ENCODE measurements at regions not wholly inside any gene's neighbourhood (a gene's known extent, or its start where the extent isn't known, plus 50 kb on each side); places are given as distances from the start of the nearest gene placed in this dataset.

DNA sequence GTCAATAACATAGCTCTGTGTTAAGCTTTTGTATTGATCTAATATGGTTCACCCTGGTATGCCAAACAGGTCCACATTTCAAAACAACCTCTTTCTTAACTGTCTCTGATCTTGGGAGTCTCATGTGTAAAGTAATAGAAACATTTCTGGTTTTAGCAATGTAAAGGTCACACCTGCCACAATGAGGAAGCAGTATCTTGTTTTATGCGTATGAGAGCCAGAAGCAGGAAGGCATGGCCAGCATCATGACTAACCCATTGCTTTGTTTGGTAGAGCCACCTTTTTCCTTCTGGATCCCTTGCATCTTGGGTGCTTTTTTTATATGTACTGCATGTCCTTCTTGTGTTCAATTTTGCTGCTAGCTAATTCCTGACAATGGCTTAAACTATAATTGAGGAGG is 411.3 kb upstream of the SEMA3C start:
- H3K36me3 Mint-ChIP-seq (ENCODE audit: low read depth): no peaks in the 10 kb centered on the region
- no peaks in the 10 kb centered on the region for H3K27me3 Mint-ChIP-seq (ENCODE audit: insufficient read depth)
- intact Hi-C loops (cut with micrococcal nuclease): no loop called here
- DNase-seq (ENCODE audit: low spot score): no peak
- H3K4me1 Mint-ChIP-seq (ENCODE audit: low read depth): no peaks in the 10 kb centered on the region
- H3K4me3 Mint-ChIP-seq: no peak overlapping the region
- no peaks in the 10 kb centered on the region for H3K9me3 Mint-ChIP-seq
- H3K27ac Mint-ChIP-seq: no peak overlapping the region

DNA sequence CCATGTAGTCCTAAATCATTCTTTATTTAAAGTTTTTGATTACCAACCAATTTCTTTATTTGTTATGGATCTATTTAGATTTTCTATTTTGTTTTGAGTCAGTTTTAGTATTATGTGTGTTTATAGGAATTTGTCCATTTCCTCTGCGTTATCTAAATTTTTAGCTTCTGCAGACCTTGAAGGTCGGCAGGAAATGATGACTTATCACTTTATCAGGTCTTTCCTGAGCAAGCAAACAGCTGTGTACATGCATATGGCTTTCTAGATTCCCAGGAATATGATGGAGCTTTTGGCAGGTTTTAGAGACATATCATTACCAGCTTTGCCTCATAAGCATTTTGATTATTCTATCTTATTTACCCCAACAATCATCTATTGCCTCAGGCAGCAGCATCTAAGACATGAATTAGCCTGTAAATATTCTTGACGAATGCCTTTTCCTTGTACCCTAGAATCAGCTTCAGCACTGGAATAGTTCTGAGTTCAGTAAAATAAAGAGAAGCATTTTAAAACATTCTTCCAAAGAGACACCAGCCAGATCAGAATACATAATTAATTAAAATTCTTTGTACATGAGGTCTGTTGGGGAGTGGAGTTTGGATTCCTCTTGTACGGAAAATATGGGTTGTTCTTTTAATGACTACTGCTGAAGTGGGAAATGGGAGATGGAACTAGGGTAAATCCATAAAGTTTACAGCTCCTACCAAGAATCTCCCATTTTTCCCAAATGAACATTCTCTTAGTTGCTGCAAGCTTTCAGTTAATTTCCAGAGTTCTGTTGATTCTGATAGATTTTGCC is 408.8 kb upstream of the SEMA3C start:
- Mint-ChIP-seq H3K9me3 (no peaks in the 10 kb centered on the region), H3K4me1 (ENCODE audit: low read depth) (no peaks in the 10 kb centered on the region), H3K4me3 (no peak overlapping the region), H3K36me3 (ENCODE audit: low read depth) (no peaks in the 10 kb centered on the region), H3K27ac (no peak overlapping the region), H3K27me3 (ENCODE audit: insufficient read depth) (no peaks in the 10 kb centered on the region)
- intact Hi-C loops (cut with micrococcal nuclease): no loop called here
- no peak for DNase-seq (ENCODE audit: low spot score)

DNA sequence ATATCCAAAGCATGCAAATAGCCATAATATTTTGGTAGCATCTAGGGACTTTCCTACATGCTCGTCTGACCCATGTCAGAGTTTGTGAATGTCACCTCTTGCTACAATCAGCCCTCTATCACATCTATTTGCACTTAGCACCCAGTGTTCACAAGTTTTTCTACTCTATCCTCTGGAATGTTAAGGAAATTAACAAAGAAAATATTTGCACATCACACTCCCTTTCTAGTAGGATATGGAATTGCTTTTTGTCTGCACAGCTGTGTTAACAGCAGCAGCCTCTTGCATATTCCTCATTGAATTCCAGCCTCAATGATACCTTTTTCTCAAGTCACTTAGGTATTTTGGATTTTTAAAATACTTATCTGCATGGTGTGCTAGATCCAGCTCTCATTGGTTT is 403.1 kb upstream of the SEMA3C start:
- Mint-ChIP-seq H3K36me3 (ENCODE audit: low read depth) (no peaks in the 10 kb centered on the region), H3K27ac (no peak overlapping the region), H3K4me3 (no peak overlapping the region), H3K27me3 (ENCODE audit: insufficient read depth) (no peaks in the 10 kb centered on the region), H3K4me1 (ENCODE audit: low read depth) (no peaks in the 10 kb centered on the region), H3K9me3 (no peaks in the 10 kb centered on the region)
- intact Hi-C loops (cut with micrococcal nuclease): no loop called here
- no peak for DNase-seq (ENCODE audit: low spot score)

DNA sequence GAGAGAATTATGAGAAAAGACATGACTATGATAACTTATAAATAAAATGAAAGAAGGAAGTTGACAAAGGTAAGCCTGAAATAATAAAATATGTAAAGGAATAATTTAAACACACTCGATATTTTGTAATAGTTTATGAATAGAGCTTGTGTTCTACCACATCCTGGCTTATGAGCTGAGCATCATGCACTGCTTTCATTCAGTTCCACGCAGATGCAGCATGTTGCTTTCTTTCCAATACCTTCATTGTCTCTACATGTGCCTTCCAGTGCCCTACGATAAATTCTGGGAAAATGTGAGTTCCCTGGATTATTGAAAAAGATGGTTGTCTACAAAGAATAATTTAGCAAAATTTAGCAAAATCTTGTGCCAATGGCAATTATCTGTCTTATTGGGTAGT is 398.9 kb upstream of the SEMA3C start:
- no peak for DNase-seq (ENCODE audit: low spot score)
- H3K27me3 Mint-ChIP-seq (ENCODE audit: insufficient read depth): no peaks in the 10 kb centered on the region
- H3K4me3 Mint-ChIP-seq: no peak overlapping the region
- H3K9me3 Mint-ChIP-seq: no peaks in the 10 kb centered on the region
- no peaks in the 10 kb centered on the region for H3K36me3 Mint-ChIP-seq (ENCODE audit: low read depth)
- H3K27ac Mint-ChIP-seq: no peak overlapping the region
- no peaks in the 10 kb centered on the region for H3K4me1 Mint-ChIP-seq (ENCODE audit: low read depth)
- intact Hi-C loops (cut with micrococcal nuclease): no loop called here

DNA sequence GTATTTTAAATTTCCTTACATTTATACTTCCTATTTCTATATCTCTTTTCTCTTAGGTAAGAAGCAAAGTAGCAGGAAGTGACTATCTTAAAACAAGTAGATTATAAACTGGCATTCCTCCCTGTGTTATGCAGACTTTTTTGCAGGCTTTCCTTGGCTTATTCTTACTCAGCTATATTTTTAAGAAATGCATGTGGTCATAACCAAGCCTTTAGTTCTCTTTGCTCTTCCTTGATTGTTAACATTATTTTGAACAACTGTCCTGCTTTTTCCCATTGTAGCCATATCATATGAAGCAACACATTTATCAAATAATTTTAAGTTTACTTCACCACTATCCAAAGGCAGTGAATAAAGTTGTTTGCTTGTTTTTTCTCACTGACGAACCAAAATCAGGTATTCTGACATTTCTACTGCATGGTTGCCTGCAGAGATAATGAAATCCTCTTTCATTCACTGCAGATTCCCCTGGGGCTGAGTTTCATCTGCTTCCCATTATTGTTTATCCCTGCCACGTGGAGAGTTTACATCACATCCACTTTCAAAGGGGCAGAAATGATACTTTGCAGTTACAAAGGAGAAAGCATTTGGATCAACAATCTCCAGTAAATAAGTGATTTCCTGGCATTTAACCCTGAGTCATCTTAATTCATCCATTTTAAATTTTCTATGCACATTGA is 389.9 kb upstream of the SEMA3C start:
- no peaks in the 10 kb centered on the region for H3K36me3 Mint-ChIP-seq (ENCODE audit: low read depth)
- no peaks in the 10 kb centered on the region for H3K9me3 Mint-ChIP-seq
- intact Hi-C loops (cut with micrococcal nuclease): no loop called here
- H3K4me1 Mint-ChIP-seq (ENCODE audit: low read depth): no peaks in the 10 kb centered on the region
- H3K4me3 Mint-ChIP-seq: no peak overlapping the region
- H3K27me3 Mint-ChIP-seq (ENCODE audit: insufficient read depth): no peaks in the 10 kb centered on the region
- H3K27ac Mint-ChIP-seq: no peak overlapping the region
- no peak for DNase-seq (ENCODE audit: low spot score)

DNA sequence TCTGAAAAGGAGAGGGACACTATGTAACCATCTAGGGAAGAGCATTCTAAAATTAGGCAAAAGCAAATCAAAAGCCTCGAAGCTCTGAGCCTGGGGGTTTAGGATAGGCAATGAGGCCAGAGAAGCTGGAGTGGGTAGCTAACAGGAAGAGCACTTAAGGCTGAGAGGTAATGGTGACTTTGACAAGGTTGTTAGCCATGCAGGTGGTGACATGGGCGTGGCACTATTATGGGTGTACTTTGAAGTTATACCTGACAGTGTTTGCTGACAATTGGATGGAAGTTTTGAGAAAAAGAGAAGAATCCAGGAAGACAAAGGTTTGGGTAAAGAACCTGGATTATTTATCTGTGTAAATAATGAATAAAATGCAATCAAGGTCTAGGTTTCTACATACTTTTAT is 383.0 kb upstream of the SEMA3C start:
- Mint-ChIP-seq H3K9me3 (no peaks in the 10 kb centered on the region), H3K4me3 (no peak overlapping the region), H3K27me3 (ENCODE audit: insufficient read depth) (no peaks in the 10 kb centered on the region), H3K27ac (no peak overlapping the region), H3K4me1 (ENCODE audit: low read depth) (no peaks in the 10 kb centered on the region), H3K36me3 (ENCODE audit: low read depth) (no peaks in the 10 kb centered on the region)
- no peak for DNase-seq (ENCODE audit: low spot score)
- intact Hi-C loops (cut with micrococcal nuclease): no loop called here

DNA sequence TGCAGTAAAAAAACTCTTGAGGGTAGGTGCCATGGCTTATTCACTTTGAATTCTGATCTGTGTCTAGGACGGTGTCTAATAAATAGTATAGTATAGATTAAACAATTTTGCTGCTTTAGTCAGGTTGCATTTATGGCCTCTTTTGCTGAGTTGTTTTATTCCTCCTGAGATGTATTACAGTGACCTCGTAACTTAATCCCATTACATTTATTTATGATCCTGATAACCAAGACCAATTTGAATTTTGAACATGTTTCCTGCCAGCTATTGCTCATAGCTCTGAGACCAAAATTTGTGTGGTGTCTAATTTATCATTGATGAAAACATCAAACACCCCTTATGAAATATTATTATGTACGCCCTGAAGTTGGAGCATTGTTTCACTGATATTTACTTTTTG is 381.9 kb upstream of the SEMA3C start:
- H3K36me3 Mint-ChIP-seq (ENCODE audit: low read depth): no peaks in the 10 kb centered on the region
- no peaks in the 10 kb centered on the region for H3K4me1 Mint-ChIP-seq (ENCODE audit: low read depth)
- no peak overlapping the region for H3K4me3 Mint-ChIP-seq
- no peak overlapping the region for H3K27ac Mint-ChIP-seq
- intact Hi-C loops (cut with micrococcal nuclease): no loop called here
- H3K27me3 Mint-ChIP-seq (ENCODE audit: insufficient read depth): no peaks in the 10 kb centered on the region
- DNase-seq (ENCODE audit: low spot score): no peak
- H3K9me3 Mint-ChIP-seq: no peaks in the 10 kb centered on the region

DNA sequence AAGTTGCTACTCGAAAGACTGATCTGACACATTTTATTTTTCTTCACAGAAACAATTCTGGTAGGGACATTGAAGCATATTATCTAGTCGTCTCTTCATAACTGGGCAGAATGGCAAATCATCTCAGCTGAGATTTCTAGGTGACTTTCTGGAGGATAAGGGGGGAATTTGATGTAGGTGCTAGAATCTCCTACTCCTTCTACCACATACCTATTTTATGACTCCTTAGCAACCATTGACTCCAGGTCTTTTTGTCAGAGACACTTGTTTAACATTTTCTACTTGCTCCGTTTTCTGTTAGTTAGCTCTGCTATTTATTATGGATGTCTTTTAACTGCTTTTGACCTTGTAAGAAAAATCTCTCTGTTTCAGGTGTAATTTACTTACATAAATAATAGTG is 380.9 kb upstream of the SEMA3C start:
- intact Hi-C loops (cut with micrococcal nuclease): no loop called here
- Mint-ChIP-seq H3K27me3 (ENCODE audit: insufficient read depth) (no peaks in the 10 kb centered on the region), H3K27ac (no peak overlapping the region), H3K4me3 (no peak overlapping the region), H3K9me3 (no peaks in the 10 kb centered on the region), H3K36me3 (ENCODE audit: low read depth) (no peaks in the 10 kb centered on the region), H3K4me1 (ENCODE audit: low read depth) (no peaks in the 10 kb centered on the region)
- no peak for DNase-seq (ENCODE audit: low spot score)

DNA sequence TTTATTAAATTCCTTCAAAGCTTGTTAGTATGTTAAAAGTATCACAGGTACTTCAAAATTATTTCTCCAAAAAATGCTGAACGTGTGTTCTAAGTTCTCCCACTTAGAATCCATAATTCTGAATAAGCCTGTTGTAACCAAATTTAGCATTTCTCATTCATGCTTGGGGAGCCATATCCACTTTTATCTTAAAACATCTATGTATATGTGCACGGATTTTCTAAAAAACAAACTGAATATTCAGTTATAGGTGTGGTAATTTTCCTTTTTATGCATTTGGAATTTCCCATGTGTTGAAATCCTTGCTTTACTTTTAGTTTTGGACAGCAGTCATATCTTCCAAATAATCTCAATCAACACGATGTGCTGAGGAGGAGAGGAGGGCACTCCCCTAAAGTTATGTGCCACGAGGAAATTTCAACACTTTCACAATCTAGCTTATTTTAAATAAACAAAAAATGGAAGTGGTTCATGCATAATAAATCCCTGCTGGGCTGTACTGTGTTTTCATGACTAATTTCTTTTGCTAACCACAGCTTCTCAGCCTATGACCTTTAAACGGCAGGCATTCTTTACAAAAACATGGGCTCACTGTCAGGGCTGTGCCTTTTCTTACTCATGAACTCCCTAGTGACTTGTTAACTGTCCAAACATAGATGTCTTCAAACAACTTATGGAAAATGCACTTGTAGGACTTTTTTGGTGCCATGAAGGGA is 380.3 kb upstream of the SEMA3C start:
- H3K27ac Mint-ChIP-seq: no peak overlapping the region
- H3K4me1 Mint-ChIP-seq (ENCODE audit: low read depth): no peaks in the 10 kb centered on the region
- H3K36me3 Mint-ChIP-seq (ENCODE audit: low read depth): no peaks in the 10 kb centered on the region
- DNase-seq (ENCODE audit: low spot score): no peak
- no peaks in the 10 kb centered on the region for H3K27me3 Mint-ChIP-seq (ENCODE audit: insufficient read depth)
- no peak overlapping the region for H3K4me3 Mint-ChIP-seq
- no peaks in the 10 kb centered on the region for H3K9me3 Mint-ChIP-seq
- intact Hi-C loops (cut with micrococcal nuclease): no loop called here

DNA sequence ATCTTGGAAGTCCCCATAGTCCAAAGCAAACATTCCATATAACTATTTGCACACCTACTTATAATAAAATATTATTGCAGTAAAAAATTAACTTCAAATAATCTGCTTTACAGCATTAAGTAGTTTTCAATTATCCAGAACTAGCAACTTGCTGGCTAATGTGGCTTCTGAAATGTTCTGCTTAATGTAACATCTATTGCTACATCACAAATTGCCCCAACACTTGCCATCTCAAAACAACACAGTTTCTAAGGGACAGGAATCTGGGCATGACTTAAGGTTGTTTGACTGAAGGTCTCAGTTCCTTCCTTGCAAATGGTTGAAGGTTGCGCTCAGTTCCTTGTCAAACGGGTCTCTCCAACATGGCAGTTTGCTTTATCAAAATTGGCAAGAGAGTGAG is 378.5 kb upstream of the SEMA3C start:
- H3K27ac Mint-ChIP-seq: no peak overlapping the region
- no peaks in the 10 kb centered on the region for H3K9me3 Mint-ChIP-seq
- H3K36me3 Mint-ChIP-seq (ENCODE audit: low read depth): no peaks in the 10 kb centered on the region
- no peak for DNase-seq (ENCODE audit: low spot score)
- no peaks in the 10 kb centered on the region for H3K4me1 Mint-ChIP-seq (ENCODE audit: low read depth)
- no peak overlapping the region for H3K4me3 Mint-ChIP-seq
- H3K27me3 Mint-ChIP-seq (ENCODE audit: insufficient read depth): no peaks in the 10 kb centered on the region
- intact Hi-C loops (cut with micrococcal nuclease): no loop called here

DNA sequence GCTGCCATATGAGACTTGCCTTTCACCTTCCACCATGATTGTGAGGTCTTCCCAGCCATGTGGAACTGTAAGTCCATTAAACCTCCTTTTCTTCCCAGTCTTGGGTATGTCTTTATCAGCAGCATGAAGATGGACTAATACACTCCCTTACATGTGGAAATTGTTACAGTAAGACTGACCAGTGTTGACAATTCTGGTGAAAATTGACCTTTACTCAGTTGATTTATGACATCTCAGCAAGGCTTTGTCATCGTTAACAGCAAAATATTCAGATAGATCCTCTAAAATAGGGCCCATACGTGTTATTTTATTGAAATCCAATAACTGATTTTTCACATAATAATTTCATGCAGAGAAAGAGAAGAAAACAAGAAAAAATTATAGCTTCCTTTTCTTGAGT is 377.9 kb upstream of the SEMA3C start:
- H3K9me3 Mint-ChIP-seq: no peaks in the 10 kb centered on the region
- H3K4me1 Mint-ChIP-seq (ENCODE audit: low read depth): no peaks in the 10 kb centered on the region
- no peaks in the 10 kb centered on the region for H3K27me3 Mint-ChIP-seq (ENCODE audit: insufficient read depth)
- no peaks in the 10 kb centered on the region for H3K36me3 Mint-ChIP-seq (ENCODE audit: low read depth)
- DNase-seq (ENCODE audit: low spot score): no peak
- H3K4me3 Mint-ChIP-seq: no peak overlapping the region
- no peak overlapping the region for H3K27ac Mint-ChIP-seq
- intact Hi-C loops (cut with micrococcal nuclease): no loop called here

DNA sequence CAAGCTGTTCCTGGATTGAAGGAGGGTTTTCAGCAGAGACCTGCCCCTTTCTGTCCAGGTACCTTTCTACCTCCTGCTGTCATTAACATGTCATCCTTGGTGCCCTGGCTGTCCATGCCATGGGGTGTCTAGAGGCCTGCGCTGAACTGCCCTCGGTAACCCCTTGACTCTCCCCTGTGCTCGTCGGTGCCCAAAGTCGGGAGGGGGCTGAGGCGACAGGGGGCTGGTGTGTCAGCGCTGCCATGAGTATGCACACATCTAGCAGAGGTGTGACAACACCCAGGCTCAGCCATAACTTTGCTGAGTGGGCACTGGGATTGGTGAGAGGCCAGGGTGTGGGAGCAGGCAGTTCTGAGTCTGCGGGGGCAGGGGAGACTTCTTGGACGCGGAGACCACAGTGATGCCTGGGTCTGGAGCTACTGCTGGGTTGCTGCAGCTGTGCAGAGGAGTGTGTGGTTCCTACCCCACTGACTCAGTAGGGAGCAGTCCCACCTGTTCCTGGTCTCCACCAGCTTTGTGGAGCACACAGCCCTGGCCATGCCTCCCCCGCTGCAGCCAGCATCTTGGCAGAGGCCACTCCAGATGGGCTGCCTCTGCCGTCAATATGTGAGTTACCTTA is 376.2 kb upstream of the SEMA3C start:
- no peaks in the 10 kb centered on the region for H3K36me3 Mint-ChIP-seq (ENCODE audit: low read depth)
- no peak overlapping the region for H3K27ac Mint-ChIP-seq
- no peaks in the 10 kb centered on the region for H3K27me3 Mint-ChIP-seq (ENCODE audit: insufficient read depth)
- H3K9me3 Mint-ChIP-seq: no peaks in the 10 kb centered on the region
- no peak for DNase-seq (ENCODE audit: low spot score)
- H3K4me1 Mint-ChIP-seq (ENCODE audit: low read depth): no peaks in the 10 kb centered on the region
- no peak overlapping the region for H3K4me3 Mint-ChIP-seq
- intact Hi-C loops (cut with micrococcal nuclease): no loop called here

DNA sequence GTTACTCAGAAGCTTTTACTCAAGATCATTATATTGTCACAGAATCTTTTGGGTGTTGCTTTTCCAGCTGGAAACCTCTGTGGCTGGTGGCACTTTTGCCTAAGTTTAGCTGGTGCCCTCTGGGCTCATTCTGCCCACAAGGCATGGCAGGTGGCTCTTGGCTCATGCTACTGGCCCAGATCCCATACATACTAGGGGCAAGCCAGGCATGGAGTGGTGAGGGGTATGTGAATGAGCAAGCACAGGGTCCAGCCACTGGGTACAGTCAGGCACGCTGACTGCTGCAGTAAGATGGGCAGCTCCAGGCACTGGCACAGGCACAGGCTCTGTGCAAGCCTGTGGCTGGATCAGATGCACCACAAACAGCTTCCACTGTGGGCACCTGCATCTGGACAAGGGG is 375.0 kb upstream of the SEMA3C start:
- Mint-ChIP-seq H3K4me1 (ENCODE audit: low read depth) (no peaks in the 10 kb centered on the region), H3K27ac (no peak overlapping the region), H3K9me3 (no peaks in the 10 kb centered on the region), H3K36me3 (ENCODE audit: low read depth) (no peaks in the 10 kb centered on the region), H3K4me3 (no peak overlapping the region), H3K27me3 (ENCODE audit: insufficient read depth) (no peaks in the 10 kb centered on the region)
- intact Hi-C loops (cut with micrococcal nuclease): no loop called here
- no peak for DNase-seq (ENCODE audit: low spot score)

All from activated T-helper 1 cell treated with anti-CD3 and anti-CD28 coated beads, Interleukin-12 subunit alpha, Interleukin-12 subunit beta, Interleukin-2, Interleukin-4 antibody, amounts not matched to agents 30 ng/mL and 10 ng/mL and 1 ng/mL, durations not matched to agents 14 hours and 24 hours and 36 hours (primary cell).